Renal pelvis (tissue), 1 donor: ENCODE measurements at regions not wholly inside any gene's neighbourhood (a gene's known extent, or its start where the extent isn't known, plus 50 kb on each side); places are given as distances from the start of the nearest gene placed in this dataset.
"Not testable (repeated sequence)": the region's sequence is repeated elsewhere in the genome, so short reads cannot be mapped to it uniquely, and the experiment has no call there.

ENCODE experiments used
- DNase-seq: peaks from one replicate; pipeline ENCODE4 v3.0.0-alpha.2; 2013

DNA sequence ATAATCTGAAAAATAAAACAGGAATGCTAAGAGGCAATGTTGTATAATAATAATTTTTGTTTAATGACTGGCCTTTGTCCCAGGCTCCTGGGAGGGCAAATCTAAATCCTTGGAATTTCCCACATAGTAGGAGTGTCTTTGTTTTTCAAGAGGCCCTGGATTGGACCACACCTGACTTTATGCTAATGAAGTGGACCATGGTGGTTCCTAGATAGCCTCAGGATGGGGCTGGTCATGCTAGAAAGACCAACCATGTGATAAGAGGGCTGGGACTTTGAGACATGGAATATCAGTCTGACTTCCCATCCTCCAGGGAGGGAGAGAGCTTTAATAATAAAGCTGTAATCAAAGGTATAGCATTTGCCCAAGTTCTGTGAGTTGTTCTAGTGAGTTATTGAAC lies 138.2 kb upstream of the RAB4A start:
- DNase-seq: no peak

DNA sequence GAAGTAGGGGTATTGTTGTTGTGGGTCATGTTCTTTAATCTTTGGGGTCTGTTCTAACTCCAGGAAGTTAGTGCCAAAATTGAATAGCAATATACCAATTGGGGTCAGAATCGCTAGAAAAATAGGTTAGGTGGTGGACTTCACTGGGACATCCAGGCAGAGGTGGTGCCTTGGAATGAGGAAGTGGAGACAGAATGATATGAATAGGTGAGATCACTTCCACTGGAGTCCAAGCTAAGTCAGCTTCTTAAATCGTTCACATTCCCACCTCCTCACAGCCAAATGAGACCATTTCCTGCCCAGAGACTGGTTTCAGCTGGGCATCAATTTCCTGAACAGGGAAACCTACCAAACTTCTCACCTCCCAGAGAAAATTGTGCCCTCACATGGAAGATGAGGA lies 137.8 kb upstream of the RAB4A start:
- no peak for DNase-seq

DNA sequence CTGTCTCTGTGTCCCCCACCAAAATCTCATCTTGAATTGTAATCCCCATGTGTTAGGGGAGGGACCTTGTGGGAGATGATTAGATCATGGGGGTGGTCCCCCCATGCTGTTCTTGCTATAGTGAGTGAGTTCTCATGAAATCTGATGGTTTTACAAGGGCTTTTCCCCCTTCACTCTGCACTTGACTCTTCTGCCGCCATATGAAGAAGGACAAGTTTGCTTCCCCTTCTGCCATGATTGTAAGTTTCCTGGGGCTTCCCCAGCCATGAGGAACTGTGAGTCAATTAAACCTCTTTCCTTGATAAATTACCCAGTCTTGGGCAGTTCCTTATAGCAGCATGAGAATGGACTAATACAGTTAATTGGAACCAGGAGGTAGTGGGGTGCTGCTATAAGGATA lies 137.1 kb upstream of the RAB4A start:
- no peak for DNase-seq

DNA sequence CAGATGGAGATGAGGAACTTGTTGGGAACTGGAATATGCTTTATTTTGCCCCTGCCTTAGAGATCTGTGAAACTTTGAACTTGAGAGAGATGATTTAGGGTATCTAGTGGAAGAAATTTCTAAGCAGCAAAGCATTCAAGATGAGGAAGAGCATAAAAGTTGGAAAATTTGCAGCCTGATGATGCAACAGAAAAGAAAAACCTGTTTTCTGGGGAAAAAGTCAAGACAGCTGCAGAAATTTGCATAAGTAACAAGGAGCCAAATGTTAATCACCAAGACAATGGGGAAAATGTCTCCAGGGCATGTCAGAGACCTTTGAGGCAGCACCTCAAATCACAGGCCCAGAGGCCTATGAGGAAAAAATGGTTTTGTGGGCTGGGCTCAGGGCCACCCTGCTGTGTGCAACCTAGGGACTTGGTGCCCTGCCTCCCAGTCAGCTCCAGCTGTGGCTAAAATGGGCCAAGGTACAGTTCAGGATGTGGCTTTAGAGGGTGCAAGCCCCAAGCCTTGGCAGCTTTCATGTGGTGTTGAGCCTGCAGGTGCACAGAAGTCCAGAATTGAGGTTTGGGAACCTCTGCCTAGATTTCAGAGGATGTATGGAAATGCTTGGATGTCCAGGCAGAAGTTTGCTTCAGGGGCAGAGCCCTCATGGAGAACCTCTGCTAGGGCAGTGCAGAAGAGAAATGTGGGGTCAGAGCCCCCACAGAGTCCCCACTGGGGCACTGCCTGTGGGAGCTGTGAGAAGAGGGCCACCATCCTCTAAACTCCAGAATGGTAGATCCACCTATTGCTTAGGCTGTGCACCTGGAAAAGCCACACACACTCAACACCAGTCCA lies 136.3 kb upstream of the RAB4A start:
- not testable (repeated sequence) for DNase-seq

DNA sequence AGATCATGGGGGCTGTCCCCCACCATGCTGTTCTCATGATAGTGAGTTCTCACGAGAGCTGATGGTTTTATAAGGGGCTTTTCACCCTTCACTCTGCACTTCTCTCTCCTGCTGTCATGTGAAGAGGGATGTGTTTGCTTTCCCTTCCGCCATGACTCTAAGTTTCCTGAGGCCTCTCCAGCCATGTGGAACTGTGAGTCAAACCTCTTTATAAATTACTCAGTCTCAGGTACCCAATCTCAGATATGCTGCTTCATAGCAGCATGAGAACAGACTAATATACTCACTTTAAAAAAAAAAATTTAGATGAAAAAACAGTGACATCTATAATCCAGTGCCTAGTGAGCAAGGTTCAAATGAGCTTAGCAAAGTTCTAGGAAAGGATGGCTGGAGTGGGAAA lies 135.1 kb upstream of the RAB4A start:
- DNase-seq: no peak

DNA sequence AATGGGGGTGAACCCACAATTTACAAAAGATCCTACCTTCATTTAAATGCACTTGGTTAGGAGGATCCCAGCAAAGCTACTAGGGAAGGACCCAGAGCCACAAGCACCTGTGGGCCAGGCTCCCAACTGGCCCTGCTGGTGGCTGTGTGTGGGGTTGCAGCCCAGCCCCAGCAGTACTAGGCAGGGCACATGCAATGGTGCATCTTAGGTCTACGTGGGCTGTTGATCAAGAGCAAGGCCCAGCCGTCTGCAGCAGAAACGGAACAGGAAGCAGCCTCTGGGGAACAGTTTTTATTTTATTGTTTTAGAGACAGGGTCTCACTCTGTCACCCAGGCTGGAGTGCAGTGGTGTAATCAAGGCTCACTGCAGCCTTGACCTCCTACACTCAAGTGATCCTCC lies 134.1 kb upstream of the RAB4A start:
- no peak for DNase-seq

DNA sequence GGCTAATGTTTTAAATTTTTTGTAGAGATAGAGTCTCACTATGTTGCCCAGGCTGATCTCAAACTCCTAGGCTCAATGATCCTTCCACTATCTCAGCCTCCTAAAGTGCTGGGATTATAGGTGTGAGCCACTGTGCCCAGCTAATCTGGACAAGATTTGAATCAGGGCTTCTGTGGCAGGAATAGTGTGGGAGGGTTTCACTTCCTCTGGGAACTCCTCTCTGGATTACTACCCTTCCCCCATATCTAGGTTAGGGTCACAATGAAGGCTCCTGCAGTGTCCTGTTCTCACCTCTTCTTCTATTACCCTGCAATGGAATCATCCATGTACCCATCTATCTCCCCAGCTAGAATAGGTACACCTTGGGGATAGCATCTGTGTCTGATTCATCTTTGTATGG lies 133.6 kb upstream of the RAB4A start:
- DNase-seq: no peak

DNA sequence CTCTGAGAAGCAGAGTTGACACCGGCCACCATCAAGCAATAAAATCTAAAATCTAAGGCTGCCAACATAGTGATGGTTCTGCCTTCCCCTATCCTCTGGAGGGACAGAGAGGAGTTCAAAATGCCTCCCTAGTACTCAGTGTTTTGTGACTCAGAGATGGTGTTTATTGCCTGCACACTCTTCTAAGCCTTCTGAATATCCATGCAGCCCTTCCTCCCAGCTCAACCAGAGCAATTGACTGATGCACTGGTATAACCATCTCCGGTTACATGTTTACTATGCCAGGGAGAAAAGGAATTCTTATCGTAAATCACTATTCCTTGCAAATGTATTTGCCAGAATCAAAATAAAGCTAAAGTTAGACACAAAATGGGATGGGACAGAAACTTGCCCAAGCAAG lies 132.9 kb upstream of the RAB4A start:
- DNase-seq: no peak

DNA sequence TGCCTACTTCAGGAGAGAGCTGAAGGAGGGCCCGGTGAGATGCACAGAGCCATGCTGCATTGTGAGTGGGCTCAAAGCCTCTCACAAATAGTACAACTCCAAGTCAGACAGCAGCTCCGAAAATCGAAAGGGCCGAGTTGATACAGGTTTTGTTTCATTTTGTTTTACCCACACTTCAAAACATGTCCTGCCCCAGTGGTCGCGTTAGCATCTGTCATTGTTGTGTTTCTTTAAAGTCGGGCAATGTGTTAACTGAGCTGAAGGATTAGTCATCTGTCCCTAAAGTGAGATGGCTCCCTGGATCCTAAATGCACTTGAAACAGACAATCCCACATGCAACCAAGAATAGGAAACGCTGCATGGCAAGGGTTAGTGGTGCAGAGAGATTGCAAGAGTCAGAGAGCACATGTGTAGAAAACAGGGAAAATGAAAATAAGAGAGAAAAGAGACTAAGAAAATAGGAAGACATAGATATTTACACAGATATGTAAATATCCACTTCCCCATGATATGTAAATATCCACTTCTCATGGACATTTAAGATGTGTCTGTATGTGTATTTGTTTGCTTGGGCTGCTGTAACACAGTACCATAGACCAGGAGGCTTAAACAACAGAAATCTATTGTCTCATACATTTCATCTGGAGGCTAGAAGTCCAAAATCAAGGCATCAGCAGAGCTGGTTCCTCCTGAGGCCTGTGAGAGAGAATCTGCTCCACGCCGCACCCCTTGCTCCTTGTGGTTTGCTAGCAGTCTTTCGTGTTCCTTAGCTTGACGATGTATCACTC lies 131.4 kb upstream of the RAB4A start:
- no peak for DNase-seq

DNA sequence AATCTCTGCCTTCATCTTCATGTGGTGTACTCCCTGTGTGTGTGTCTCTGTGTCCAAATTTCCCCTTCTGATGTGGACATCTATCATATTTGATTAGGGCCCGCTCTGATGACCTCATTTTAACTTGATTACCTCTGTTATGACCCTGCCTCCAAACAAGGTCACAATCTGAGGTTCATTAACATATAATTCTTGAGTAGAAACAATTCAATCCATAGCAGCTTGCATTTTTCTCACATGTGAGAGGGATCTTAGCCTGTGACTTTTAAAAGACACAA lies 130.9 kb upstream of the RAB4A start:
- no peak for DNase-seq

DNA sequence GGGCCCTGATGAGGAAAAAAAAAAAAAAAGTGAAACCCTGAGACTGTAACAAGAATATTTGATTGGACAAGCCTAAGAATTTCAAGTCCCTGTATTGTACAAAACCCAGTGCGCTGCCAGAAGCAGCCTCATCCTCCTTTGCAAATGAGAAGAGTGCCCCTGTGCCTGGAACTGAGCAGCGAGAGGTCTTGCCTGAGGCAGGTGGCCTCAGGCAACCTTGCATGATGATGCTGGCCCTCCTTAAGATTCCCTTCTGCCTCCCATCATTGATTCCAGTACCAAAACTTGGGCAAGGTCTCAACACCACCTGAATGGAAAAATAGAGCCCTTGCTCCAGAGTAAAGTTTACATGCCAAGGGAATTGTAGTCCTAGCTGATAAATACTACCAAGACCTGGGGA lies 129.6 kb upstream of the RAB4A start:
- no peak for DNase-seq

DNA sequence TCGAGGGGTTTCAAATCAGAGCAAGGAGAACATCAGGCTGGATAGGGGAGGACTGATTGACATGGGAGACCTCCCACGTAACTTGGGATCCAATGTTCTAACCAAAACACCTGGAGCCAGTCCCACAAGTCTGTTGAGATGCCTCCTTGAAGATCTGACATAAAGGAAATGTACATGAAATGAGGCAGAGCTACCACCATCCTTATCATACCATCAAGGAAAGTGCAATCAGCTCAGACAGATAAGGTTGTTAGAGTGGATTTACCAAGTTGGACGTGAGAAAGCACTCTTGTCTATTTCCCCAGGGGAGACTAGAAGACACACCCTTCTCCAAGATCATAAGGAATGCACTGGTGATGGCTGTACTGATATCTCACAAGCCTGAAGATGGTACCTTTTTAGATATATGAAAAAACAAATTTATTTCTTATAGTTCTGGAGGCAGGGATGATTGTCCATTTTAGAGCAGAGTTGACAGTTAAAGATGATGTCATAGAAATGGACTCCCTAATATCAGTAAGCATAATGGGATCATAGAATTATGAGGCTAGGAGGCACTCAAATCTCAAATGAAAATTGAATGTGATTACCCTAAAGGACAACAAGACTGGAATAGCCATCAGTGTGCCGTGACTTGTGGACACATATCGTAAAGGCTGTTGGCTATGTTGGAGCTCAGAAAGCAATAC lies 129.1 kb upstream of the RAB4A start:
- DNase-seq: no peak

DNA sequence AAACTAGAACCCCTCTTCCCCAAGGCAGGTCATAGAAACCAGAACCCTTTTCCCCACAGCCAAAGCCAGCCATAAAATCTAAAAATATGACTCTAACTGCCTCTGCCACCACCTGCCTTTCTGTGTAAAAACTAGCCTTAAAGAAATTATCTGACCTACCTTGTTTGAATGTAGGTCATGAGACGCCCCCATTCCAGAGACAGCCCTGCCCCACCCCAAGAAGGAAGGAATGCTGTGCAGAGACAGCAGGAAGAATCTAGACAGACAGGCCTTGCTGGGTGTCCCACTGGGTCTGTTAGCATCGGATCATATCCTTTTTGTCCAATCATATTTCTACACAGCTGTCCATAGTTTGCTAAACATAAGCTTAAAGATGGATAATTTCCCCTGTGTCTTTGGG lies 128.4 kb upstream of the RAB4A start:
- no peak for DNase-seq

DNA sequence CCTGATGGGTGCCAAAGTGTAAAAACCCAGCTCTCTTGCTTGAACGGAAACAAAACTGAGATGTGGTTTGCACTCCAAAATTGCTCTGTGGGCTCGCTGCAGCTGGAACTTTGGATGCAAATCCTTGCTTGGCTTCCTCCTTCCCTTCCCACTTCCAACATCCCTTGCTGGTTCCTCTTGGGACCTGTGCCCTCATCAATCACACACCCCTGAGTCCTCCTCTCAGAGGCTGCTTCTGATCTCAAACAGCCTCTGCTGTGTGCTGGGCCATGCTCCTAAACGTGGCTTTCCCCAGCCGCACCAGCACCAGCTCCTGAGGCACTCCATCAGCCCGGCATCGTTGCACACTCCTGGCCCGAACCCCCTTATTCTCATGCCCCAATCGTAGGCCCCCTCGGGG lies 124.3 kb upstream of the RAB4A start:
- DNase-seq: no peak

DNA sequence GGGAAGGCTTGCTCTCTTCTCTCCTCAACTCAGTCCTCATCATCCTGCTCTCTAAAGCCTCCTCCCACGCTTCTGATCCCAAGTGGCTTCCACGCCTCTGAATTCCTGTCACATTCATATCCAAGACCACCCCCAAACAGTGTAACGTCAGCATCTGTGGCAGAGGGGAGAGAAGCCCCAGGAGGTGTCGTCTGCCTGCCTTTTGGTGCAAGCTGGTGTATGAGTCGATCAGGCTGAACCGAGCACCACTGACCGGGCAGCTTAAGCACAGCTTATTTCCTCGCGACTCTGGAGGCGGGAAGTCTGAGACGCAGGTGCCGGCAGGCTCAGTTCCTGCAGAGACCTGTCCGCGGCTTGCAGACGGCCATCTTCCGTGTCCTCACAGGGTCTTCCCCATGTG lies 123.8 kb upstream of the RAB4A start:
- no peak for DNase-seq

DNA sequence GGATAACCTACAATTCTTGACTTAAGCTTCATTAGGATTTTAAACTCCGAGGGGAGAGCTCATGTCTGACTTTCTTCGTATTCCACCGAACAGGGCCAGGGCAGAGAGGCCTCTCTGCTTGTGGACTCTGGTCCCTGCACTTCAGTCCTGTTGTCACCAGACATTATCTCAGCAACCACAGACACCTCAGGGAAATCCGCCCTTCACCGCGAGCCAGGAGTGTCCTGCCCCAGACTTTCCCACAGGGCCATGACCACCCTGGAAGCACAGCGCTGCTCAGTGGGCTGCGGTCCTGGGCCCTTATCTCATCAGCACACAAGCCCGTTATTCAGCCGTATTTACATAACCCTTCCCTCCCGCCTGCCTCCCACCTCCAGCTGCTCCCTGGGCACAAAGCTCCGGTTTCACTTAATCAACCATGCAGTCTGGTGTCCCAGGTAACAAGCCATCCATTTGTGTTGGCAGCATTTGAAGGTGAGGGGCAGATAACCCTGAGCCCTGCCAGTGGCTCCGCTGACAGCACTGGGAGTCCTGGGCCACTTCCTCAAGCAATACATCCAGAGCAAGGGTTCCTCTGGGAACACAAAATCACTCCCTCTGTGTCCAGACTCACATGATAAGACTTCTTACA lies 122.8 kb upstream of the RAB4A start:
- peak; percentile 81 for DNase-seq

DNA sequence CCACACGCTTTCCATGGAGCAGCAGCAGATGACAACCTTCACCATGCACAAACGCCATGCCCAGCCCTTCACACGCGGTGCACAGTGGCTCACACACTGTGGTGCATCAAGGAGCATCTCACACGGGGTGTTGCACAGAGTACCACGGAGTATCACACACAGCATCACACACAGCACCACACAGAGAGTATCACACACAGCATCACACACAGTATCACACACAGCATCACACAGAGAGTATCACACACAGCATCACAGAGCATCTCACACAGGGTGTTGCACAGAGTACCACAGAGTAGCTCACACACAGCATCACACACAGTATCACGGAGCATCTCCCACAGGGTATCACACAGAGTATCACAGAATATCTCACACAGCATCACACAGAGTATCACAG lies 122.2 kb upstream of the RAB4A start:
- DNase-seq: no peak

DNA sequence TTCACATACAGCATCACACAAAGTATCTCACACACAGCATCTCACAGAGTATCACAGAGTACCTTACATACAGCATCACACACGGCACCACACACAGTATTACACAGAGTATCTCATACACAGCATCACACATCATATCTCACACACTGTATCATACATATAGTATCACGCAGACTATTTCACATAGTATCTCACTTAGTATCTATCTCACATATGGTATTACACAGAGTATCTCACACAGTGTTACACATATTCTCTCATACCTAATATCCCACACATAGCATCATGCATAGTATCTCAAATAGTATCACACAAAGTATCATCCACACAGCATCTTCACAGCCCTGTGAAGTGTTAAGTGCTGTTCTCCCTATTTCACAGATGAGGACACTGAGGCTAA lies 121.5 kb upstream of the RAB4A start:
- DNase-seq: no peak

DNA sequence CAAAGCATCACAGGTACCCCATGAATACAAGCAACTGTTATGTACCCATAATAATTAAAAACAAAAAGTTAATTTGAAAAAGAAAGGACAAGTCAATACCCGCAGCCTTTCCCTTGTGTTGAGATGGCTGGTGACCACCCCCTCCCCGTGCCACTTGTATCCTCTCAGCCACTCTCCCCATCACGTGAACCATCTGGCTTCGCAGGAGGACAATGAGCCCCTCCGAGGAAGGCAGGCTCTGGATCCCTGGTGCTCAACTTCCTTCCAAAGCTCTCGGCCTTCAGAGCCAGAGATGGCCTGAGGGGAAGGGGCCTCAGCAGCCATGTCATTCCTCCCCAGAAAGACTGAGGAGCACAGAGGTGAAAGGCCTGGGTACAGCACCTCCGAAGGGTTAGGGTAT lies 120.4 kb upstream of the RAB4A start:
- DNase-seq: no peak

DNA sequence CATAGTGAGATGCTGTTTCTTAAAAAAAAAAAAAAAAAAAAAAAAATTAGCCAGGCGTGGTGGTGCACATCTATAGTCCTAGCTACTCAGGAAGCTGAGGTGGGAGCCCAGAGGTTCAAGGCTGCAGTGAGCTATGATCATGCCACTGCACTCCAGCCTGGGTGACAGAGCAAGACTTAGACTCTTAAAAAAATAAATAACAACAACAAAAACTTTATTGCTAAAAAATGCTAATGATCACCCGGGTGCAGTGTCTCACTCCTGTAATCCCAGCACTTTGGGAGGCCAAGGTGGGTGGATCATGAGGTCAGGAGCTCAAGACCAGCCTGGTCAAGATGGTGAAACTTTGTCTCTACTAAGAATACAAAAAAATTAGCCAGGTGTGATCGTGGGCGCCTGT lies 119.5 kb upstream of the RAB4A start:
- DNase-seq: not testable (repeated sequence)

DNA sequence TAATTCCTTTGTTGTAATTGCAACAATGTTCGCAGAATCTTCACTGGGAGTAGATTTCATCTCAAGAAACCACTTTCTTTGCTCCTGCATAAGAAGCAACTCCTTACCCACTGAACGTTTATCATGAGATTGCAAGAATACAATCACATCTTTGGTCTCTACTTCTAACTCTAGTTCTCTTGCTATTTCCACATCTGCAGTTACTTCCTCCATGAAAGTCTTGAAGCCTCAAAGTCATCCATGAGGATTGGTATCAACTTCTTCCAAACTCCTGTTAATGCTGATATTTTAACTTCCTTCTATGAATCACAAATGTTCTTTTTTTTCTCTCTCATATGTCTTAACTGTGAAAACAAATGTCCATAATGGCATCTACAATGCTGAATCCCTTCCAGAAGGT lies 118.6 kb upstream of the RAB4A start:
- DNase-seq: no peak

DNA sequence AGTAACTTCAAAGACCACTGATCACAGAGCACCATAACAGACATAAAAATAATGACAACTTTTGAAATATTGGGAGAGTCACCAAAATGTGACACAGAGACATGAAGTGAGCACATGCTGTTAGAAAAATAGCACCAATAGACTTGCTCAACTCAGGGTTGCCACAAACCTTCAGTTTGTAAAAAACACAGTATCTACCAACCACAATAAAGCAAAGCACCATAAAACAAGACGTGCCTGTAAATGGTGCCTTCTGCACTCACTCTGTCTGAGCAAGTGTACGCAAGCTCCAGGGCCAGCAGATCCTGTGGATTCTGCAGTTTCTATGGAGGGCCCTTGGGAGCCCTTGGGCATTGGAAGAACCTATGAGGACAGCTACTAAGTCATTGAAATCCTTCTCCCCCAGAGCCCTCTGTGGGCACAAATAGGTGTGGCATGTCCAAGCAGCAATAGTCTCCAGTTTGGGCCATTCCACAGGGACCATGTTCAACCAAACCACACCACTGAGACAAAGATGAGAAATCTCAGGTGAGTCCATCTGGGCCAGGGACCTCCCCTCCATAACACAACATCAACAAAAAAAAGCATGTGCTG lies 116.9 kb upstream of the RAB4A start:
- no peak for DNase-seq
